D721Med (cell line): ENCODE measurements at regions not wholly inside any gene's neighbourhood (a gene's known extent, or its start where the extent isn't known, plus 50 kb on each side); places are given as distances from the start of the nearest gene placed in this dataset.

ENCODE experiments used
- DNase-seq: peaks from one replicate; pipeline ENCODE4 v3.0.0; 2011; ENCODE audit warnings: low spot score; ENCODE audit not compliant: insufficient read length
- FAIRE-seq: peaks from 2 replicates; lab custom pipeline; 2011; peaks lifted over from hg19 to GRCh38; lab: Jason Lieb, UNC
- TF ChIP-seq, protein P1 (sequence below): IDR thresholded peaks from 2 replicates; pipeline ENCODE4 v1.5.1; 2012; ENCODE audit warnings: mild to moderate bottlenecking, control low read depth; ENCODE audit not compliant: insufficient read depth; ENCODE audit errors: missing control alignments

DNA sequence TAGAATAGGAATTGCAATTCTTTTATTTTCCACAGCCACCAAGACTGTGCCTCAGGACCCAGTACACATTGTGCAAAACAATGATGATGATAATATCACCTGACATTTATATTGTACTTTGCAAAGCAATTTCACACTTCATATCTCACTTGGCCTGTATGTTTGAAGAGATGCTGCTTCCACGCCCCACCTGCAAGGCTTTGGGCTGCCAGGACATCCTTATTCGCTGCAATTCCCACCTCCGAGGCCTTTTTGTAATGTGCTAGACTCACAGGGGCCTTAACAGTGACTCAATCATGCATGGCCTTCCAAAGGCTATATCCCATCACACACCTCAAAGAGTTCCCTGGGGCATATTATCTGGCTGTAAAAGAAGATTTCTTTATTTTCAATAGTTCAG lies 200.9 kb downstream of the MYLK4 start:
- DNase-seq (no peak), FAIRE-seq (no peak)
- TF ChIP-seq, protein P1, sequence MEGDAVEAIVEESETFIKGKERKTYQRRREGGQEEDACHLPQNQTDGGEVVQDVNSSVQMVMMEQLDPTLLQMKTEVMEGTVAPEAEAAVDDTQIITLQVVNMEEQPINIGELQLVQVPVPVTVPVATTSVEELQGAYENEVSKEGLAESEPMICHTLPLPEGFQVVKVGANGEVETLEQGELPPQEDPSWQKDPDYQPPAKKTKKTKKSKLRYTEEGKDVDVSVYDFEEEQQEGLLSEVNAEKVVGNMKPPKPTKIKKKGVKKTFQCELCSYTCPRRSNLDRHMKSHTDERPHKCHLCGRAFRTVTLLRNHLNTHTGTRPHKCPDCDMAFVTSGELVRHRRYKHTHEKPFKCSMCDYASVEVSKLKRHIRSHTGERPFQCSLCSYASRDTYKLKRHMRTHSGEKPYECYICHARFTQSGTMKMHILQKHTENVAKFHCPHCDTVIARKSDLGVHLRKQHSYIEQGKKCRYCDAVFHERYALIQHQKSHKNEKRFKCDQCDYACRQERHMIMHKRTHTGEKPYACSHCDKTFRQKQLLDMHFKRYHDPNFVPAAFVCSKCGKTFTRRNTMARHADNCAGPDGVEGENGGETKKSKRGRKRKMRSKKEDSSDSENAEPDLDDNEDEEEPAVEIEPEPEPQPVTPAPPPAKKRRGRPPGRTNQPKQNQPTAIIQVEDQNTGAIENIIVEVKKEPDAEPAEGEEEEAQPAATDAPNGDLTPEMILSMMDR = no peak

DNA sequence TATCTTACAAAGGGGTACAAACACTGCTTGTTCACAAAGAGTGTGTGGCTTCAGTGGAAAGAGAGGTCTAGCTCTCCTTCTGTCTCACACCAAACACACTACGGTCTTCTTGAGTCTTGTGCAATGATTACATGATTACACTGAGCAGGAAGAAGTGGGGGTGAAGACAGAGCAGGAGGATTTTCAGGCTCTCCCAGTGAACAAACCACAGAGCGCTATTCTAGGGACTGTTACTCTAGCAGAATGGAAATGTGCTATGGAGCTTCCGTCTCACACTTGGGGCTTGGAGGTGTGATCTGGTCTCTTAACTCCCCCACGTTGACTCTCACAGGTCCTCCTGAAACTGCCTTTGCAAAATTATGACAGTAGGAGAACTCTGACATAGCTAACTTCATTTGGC lies 203.4 kb downstream of the MYLK4 start:
- DNase-seq (no peak), FAIRE-seq (no peak)
- TF ChIP-seq, protein P1 = no peak

DNA sequence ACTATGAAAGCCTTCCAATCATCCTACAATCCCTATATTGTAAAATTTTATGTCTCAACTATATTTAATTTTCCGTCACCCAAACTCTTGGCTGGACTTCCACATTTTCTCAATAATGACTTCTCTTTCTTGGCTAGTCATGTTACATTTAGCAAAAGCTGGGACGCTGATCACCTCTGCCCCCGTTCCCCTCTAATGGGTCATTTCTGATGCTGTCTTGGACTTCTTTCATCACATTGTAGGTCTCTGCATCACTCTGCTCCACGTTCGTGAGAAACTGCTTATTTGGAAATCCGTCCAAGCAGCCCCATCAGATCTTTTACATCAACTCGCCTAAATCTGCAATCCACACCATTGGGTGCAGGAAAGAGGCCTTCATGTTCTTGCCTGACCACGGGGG lies 203.8 kb downstream of the MYLK4 start:
- TF ChIP-seq, protein P1 = no peak
- FAIRE-seq = no peak
- no peak for DNase-seq

DNA sequence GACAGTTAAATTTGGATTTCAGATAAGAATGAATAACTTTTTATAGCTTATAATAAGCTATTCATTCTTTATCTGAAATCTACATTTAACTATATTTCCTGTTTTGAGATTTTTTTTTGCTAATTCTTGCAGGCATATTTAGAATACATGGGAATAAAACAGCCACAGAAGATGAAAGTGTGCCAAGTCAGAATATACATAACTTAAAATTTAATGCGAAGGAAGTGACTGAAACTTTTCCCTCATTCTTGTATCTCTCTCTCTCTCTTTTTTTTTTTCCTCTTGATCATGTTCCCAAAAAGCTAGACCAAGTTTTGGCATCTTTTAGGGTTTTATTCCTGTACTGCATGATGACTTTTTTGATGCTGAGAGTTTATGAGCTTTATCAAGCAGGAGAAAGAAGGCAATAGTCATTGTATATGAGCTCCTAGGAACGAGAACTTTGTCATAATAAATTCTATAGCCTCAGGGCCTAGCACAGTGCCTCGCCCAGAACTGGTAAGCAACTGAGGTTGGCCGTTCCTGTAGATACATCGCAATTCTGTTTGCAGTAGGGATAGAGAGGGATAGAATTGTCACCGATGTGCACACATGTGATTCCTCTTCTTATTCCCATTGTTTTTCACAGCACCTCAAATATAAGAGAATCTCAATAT lies 205.2 kb downstream of the MYLK4 start:
- no peak for DNase-seq
- TF ChIP-seq, protein P1 = no peak
- no peak for FAIRE-seq

DNA sequence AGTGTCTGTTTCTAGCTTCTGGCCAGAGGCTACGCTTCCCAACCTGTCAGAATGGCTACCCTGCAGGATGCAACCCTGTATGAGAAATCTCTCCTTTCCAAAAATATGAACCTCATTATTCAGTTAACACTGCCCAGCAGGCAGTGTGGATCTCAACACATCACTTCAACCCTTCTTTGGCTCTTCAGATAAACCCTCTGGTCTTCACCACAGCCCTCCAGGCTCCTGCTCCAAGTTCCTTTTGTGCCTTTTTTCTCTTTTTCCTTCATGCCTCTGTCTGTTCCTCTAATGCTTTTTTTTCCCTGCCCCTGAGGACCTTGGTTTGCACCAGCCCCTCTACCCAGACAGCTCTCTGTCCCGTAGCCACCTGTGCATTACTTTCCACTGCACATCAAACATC lies 207.4 kb downstream of the MYLK4 start:
- TF ChIP-seq, protein P1 = no peak
- DNase-seq = no peak
- FAIRE-seq = no peak

DNA sequence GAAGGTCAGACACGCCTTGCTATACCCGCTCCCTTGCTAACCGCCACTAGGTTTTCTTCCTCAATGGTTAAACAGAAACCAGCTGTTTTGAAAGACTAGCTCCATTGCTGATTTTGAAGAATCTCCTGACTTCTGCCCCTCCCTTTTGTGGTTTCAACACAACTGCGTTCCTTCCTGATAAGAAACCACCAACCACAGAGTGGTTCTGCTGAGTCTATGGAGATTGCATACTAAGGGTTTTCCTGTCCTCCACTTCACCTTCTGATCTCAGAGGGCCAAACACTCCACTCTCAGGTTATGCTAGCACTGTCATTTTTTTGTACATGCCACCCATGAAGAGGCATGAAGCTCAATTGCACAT lies 207.9 kb downstream of the MYLK4 start:
- DNase-seq (no peak), FAIRE-seq (no peak)
- TF ChIP-seq, protein P1 = no peak

DNA sequence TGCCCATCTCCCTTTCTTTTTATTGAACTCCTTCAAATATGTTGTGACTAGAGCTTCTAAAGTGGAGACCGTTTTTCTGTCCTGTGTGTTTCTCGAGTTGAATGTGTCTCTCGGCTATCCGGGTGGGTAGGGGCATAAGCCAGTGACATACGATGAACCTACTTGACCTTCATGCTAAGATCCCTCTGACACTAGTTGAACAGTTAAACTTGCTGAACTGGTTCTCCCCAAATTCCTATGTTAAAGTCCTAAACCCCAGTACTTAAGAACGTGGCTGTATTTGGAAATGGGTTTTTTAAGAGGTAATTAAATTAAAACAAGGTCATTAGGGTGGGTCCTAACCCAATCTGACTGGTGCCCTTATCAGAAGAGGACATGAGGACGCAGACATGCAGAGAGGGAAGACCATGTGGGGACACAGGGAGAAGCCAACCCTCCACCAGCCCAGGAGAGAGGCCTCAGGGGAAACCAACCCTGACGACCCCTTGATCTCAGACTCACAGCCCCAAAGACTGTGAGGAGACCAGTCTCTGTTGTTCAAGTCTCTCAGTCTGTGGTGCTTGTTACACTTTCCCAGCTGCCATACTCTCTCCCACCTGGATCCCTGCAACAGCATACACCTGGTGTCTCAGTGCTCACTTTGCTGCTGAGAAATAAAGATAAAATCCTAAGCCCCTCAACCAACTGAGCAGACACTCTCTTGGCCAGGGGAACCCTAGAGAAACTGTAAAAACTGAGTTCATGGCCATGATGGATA lies 208.4 kb downstream of the MYLK4 start:
- TF ChIP-seq, protein P1 = no peak
- DNase-seq (no peak), FAIRE-seq (no peak)
